BLaER1 treated with 17β-estradiol and CSF1 and Interleukin-3, amounts not matched to agents 10 nM and 100 nM (cell line): ENCODE measurements at regions not wholly inside any gene's neighbourhood (a gene's known extent, or its start where the extent isn't known, plus 50 kb on each side); places are given as distances from the start of the nearest gene placed in this dataset.
A peak's percentile ranks its signal among the peaks of the same experiment; 100 is the strongest.

Experiments
- H3K27ac ChIP-seq, 11 experiments: shearing (Covaris generic); formaldehyde crosslinking; 2 replicates each; pipeline ENCODE4 v1.8.1; 2022
- H3K27me3 ChIP-seq, 11 experiments: shearing (Covaris generic); formaldehyde crosslinking; 2 replicates each; pipeline ENCODE4 v1.8.1; 2022
- H3K36me3 ChIP-seq, 11 experiments: shearing (Covaris generic); formaldehyde crosslinking; 2 replicates each; pipeline ENCODE4 v1.8.1; 2022
- H3K4me1 ChIP-seq, 10 experiments: shearing (Covaris generic); formaldehyde crosslinking; 2 replicates each; pipeline ENCODE4 v1.8.1; 2022
- H3K4me2 ChIP-seq, 11 experiments: shearing (Covaris generic); formaldehyde crosslinking; 2 replicates each; pipeline ENCODE4 v1.8.1; 2022
- H3K4me3 ChIP-seq, 10 experiments: shearing (Covaris generic); formaldehyde crosslinking; 2 replicates each; pipeline ENCODE4 v1.8.1; 2022
- H3K9ac ChIP-seq, 11 experiments: shearing (Covaris generic); formaldehyde crosslinking; 2 replicates each; pipeline ENCODE4 v1.8.1; 2022
- H3K9me3 ChIP-seq, 11 experiments: shearing (Covaris generic); formaldehyde crosslinking; replicated peaks in 1 of 11; 2 replicates each; pipeline ENCODE4 v1.8.1; 2022
- H4K20me1 ChIP-seq, 11 experiments: shearing (Covaris generic); formaldehyde crosslinking; 2 replicates each; pipeline ENCODE4 v1.8.1; 2022
- Cebpa-rat ChIP-seq, 11 experiments: shearing (Covaris generic); IDR thresholded peaks; 2 replicates each; pipeline ENCODE4 v1.8.1; 2022

GRCh38 chr13:104764600-104764999 lies 1698.4 kb upstream of the SLC10A2 start:
- Histone ChIP-seq H3K36me3 (no peaks in the 10 kb centered on the region), H3K9me3 (no peaks in the 10 kb centered on the region), H3K4me1 (no peaks in the 10 kb centered on the region), H4K20me1 (no peaks in the 10 kb centered on the region), H3K27ac (no peak overlapping the region), H3K27me3 (no peaks in the 10 kb centered on the region), H3K9ac (no peak overlapping the region), H3K4me3 (no peak overlapping the region), H3K4me2 (no peak overlapping the region)
- no peak for TF ChIP-seq Cebpa-rat (IDR thresholded peaks at IDR 0.05)

DNA sequence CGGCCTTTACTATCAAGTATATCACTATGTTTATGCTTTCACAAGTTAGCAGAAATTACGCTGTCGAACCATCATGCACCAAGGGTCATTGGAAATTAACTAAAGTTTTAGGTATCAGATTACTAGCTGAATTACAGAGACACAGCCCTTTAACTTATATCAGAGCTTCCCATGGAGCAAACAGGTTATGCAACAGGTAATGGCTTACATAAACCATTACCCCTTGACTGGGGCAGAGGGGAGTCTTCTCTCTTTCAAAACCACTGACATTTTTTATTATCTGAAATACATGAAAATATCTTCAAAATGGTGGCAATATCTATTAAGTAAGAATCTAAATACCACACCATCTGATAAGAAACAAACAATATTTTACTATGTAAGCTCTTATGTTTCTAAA lies 1692.9 kb upstream of the SLC10A2 start:
- Histone ChIP-seq H3K4me2 (no peak overlapping the region), H3K9ac (no peak overlapping the region), H3K27me3 (no peaks in the 10 kb centered on the region), H3K4me1 (no peaks in the 10 kb centered on the region), H3K4me3 (no peak overlapping the region), H4K20me1 (no peaks in the 10 kb centered on the region), H3K27ac (no peak overlapping the region), H3K36me3 (no peaks in the 10 kb centered on the region), H3K9me3 (no peaks in the 10 kb centered on the region)
- TF ChIP-seq Cebpa-rat (IDR thresholded peaks at IDR 0.05) = peak in 2 of 11 experiments; percentile 30 to 41; a peak in 3 of 22 replicates

DNA sequence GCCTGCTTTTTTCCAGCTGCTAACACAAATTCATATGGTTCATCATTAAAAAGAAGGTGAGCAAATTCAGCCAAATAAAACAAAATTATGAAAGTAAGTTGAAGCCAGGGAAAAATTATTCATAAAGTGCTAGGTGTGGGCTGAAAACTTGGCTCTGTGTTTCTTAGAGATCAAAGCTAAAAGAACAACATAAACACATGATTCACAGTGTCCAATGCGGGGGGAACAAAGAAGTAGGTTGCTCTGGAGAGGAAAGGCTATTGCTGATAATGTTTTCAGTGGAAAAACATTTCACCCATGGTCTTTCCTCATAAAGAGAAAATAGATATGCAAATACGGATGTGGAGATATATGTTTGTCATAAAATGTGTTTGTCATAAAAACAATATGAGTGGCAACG lies 1691.5 kb upstream of the SLC10A2 start:
- Histone ChIP-seq H3K9ac (no peak overlapping the region), H3K27ac (no peak overlapping the region), H3K9me3 (no peaks in the 10 kb centered on the region), H3K36me3 (no peaks in the 10 kb centered on the region), H3K4me3 (no peak overlapping the region), H3K4me1 (no peaks in the 10 kb centered on the region), H3K27me3 (no peaks in the 10 kb centered on the region), H3K4me2 (no peak overlapping the region), H4K20me1 (no peaks in the 10 kb centered on the region)
- TF ChIP-seq Cebpa-rat (IDR thresholded peaks at IDR 0.05) = no peak

GRCh38 chr13:104750377-104750776 lies 1684.2 kb upstream of the SLC10A2 start:
- Histone ChIP-seq H3K27me3 (no peaks in the 10 kb centered on the region), H3K4me3 (no peak overlapping the region), H3K36me3 (no peaks in the 10 kb centered on the region), H3K4me2 (no peak overlapping the region), H3K9me3 (no peaks in the 10 kb centered on the region), H3K4me1 (no peaks in the 10 kb centered on the region), H4K20me1 (no peaks in the 10 kb centered on the region), H3K27ac (no peak overlapping the region), H3K9ac (no peak overlapping the region)
- no peak for TF ChIP-seq Cebpa-rat (IDR thresholded peaks at IDR 0.05)

DNA sequence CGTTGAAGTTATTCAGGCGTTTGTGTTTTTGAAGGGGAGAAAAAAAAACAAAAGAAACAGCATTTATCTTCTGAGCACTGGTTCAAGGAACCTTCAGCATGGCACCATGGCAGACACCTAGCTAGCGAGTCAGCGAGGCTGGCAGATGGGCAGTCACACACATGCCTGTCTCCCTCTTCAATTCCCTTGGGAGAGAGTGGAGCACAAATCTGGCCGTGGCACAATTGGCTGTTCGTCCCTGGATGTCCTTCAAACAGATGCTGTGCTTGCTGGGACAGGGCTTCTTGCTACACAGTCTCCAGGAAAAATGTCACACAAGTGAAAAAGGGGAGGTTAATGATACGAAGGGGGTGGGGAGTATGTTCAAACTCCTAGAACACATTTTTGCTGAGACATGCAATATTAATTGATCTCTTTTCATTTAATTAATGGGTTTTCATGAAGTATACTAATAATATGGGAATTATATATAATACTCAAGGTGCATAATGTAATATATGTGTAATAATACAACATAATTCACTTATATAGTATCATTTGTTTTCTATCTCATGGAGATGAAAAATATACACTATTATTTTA lies 1674.5 kb upstream of the SLC10A2 start:
- Histone ChIP-seq H4K20me1 (no peaks in the 10 kb centered on the region), H3K9me3 (no peaks in the 10 kb centered on the region), H3K4me1 (no peaks in the 10 kb centered on the region), H3K27me3 (no peaks in the 10 kb centered on the region), H3K9ac (no peak overlapping the region), H3K4me3 (no peak overlapping the region), H3K4me2 (no peak overlapping the region), H3K36me3 (no peaks in the 10 kb centered on the region), H3K27ac (no peak overlapping the region)
- no peak for TF ChIP-seq Cebpa-rat (IDR thresholded peaks at IDR 0.05)

DNA sequence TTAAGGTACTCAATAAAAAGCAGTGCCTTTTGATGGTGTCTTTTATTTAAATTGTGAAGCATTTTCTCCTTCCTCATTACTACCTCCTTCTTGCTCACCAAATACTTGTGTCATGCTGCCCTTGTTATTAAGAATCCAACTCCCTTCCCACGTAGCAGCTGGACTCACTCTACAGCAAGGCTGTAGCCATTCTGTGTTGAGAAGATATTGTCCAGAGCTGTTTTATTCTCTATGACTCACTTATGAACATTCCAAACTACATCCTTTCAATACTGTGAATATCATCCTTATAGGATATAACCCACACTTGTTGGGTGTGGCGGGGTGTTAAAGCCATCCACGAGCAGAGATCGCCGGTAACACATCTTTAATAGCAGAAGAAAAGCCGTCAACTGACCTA lies 1671.5 kb upstream of the SLC10A2 start:
- H3K4me3 ChIP-seq = no peak overlapping the region
- no peak overlapping the region for H3K27ac ChIP-seq
- no peak overlapping the region for H3K9ac ChIP-seq
- TF ChIP-seq Cebpa-rat (IDR thresholded peaks at IDR 0.05) = no peak
- H3K27me3 ChIP-seq = no peaks in the 10 kb centered on the region
- H3K9me3 ChIP-seq = no peaks in the 10 kb centered on the region
- no peak overlapping the region for H3K4me2 ChIP-seq
- H3K4me1 ChIP-seq = no peaks in the 10 kb centered on the region
- H4K20me1 ChIP-seq = no peaks in the 10 kb centered on the region
- no peaks in the 10 kb centered on the region for H3K36me3 ChIP-seq

DNA sequence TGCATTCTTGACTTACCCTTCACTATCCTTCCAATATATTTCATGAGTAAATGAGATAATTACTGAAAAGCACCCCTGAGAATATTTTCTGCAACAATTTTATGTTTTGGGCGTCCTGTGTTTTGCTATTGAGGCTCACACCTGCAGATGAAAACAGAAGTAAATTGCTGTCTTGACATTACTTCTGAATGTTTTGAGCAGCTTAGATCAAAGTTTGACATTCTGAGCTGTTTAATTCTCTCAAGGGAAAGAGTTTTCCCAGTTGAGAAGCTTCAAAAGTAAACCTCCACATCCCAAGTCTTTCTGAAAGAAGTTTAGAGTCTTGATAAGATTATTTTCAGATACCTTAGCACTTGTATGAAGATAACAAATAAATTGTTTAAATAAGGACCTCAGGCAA lies 1667.2 kb upstream of the SLC10A2 start:
- no peak for TF ChIP-seq Cebpa-rat (IDR thresholded peaks at IDR 0.05)
- H3K4me3 ChIP-seq = no peak overlapping the region
- no peak overlapping the region for H3K4me2 ChIP-seq
- H3K4me1 ChIP-seq = no peaks in the 10 kb centered on the region
- H3K27ac ChIP-seq = no peak overlapping the region
- H3K9ac ChIP-seq = no peak overlapping the region
- no peaks in the 10 kb centered on the region for H3K36me3 ChIP-seq
- no peaks in the 10 kb centered on the region for H3K9me3 ChIP-seq
- no peaks in the 10 kb centered on the region for H3K27me3 ChIP-seq
- H4K20me1 ChIP-seq = no peaks in the 10 kb centered on the region

DNA sequence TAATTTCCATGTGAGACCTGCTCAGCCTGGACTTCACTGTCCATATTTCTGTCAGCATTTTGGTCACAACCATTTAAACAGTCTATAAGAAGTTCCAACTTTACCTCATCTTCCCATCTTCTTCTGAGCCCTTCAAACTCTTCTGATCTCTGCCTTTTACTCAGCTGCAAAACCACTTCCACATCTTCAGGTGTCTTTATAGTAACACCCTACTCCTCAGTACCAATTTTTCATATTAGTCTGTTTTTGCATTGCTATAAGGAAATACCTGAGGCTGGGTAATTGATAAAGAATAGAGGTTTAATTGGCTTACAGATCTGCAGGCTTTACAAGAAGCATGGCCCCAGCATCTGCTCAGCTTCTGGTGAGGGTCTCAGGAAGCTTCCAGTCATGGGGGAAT lies 1648.9 kb upstream of the SLC10A2 start:
- Histone ChIP-seq H3K27me3 (no peaks in the 10 kb centered on the region), H3K9me3 (no peaks in the 10 kb centered on the region), H3K36me3 (no peaks in the 10 kb centered on the region), H3K4me1 (no peaks in the 10 kb centered on the region), H3K4me2 (no peak overlapping the region), H3K4me3 (no peak overlapping the region), H3K27ac (no peak overlapping the region), H3K9ac (no peak overlapping the region), H4K20me1 (no peaks in the 10 kb centered on the region)
- no peak for TF ChIP-seq Cebpa-rat (IDR thresholded peaks at IDR 0.05)

- H3K36me3 ChIP-seq = no peaks in the 10 kb centered on the region
- no peak overlapping the region for H3K27ac ChIP-seq
- no peak overlapping the region for H3K4me2 ChIP-seq
- H4K20me1 ChIP-seq = no peaks in the 10 kb centered on the region
- H3K27me3 ChIP-seq = no peaks in the 10 kb centered on the region
- H3K9ac ChIP-seq = no peak overlapping the region
- H3K9me3 ChIP-seq = no peaks in the 10 kb centered on the region
- no peak for TF ChIP-seq Cebpa-rat (IDR thresholded peaks at IDR 0.05)
- no peaks in the 10 kb centered on the region for H3K4me1 ChIP-seq
- no peak overlapping the region for H3K4me3 ChIP-seq
These were observed 1639.0 kb upstream of the SLC10A2 start for GRCh38 chr13:104705031-104705750.

DNA sequence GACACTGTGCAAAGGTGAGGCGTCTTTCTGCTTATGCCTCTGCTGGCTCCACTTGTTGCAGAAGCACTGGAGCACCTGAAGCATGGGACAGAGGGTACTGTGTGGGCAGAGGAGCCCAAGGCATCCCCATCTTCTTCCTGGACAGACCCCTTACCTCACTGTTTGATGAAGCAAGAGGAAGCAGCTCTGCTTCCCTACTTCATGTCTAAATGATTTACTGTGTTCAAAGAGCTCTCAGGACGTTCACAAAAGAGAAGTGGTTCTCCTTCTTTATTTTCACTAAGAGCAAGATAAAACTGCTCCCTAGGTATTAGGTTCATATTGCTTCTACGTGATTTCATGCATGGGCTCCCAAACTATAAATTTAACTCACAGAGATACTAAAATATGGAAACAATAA lies 1635.4 kb upstream of the SLC10A2 start:
- Histone ChIP-seq H3K9ac (no peak overlapping the region), H3K4me3 (no peak overlapping the region), H3K27ac (no peak overlapping the region), H3K27me3 (no peaks in the 10 kb centered on the region), H3K36me3 (no peaks in the 10 kb centered on the region), H3K4me2 (no peak overlapping the region), H4K20me1 (no peaks in the 10 kb centered on the region), H3K9me3 (no peaks in the 10 kb centered on the region), H3K4me1 (no peaks in the 10 kb centered on the region)
- TF ChIP-seq Cebpa-rat (IDR thresholded peaks at IDR 0.05) = no peak
